Loucy (cell line): ENCODE measurements at regions not wholly inside any gene's neighbourhood (a gene's known extent, or its start where the extent isn't known, plus 50 kb on each side); places are given as distances from the start of the nearest gene placed in this dataset.
"Not testable (repeated sequence)": the region's sequence is repeated elsewhere in the genome, so short reads cannot be mapped to it uniquely, and the experiment has no call there.

Experiments
- EZH2phosphoT487 ChIP-seq: fragments of 200-600 bp; IDR thresholded peaks from 2 replicates; pipeline ENCODE4 v1.6.1; 2018; ENCODE audit warnings: antibody characterized with exemption, mild to moderate bottlenecking, moderate library complexity, borderline replicate concordance
- TF ChIP-seq, protein P1 (sequence below): fragments of 200-600 bp; sonication (generic); conservative IDR thresholded peaks from 2 replicates; pipeline ENCODE4 v1.5.1; 2014; ENCODE audit warnings: mild to moderate bottlenecking, antibody characterized with exemption, low read length

GRCh38 chr22:12603833-12604232 is 2924.2 kb upstream of the OR11H1 start:
- TF ChIP-seq, protein P1, sequence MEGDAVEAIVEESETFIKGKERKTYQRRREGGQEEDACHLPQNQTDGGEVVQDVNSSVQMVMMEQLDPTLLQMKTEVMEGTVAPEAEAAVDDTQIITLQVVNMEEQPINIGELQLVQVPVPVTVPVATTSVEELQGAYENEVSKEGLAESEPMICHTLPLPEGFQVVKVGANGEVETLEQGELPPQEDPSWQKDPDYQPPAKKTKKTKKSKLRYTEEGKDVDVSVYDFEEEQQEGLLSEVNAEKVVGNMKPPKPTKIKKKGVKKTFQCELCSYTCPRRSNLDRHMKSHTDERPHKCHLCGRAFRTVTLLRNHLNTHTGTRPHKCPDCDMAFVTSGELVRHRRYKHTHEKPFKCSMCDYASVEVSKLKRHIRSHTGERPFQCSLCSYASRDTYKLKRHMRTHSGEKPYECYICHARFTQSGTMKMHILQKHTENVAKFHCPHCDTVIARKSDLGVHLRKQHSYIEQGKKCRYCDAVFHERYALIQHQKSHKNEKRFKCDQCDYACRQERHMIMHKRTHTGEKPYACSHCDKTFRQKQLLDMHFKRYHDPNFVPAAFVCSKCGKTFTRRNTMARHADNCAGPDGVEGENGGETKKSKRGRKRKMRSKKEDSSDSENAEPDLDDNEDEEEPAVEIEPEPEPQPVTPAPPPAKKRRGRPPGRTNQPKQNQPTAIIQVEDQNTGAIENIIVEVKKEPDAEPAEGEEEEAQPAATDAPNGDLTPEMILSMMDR, result not testable (repeated sequence)
- TF ChIP-seq EZH2phosphoT487, result not testable (repeated sequence)
